ENCODE measurements at regions not wholly inside any gene's neighbourhood (a gene's known extent, or its start where the extent isn't known, plus 50 kb on each side); places are given as distances from the start of the nearest gene placed in this dataset.
"Not testable (repeated sequence)": the region's sequence is repeated elsewhere in the genome, so short reads cannot be mapped to it uniquely, and the experiment has no call there.

GRCh38 chr17:27959382-27959709 is 66.2 kb upstream of the LYRM9 start:
- DNase-seq (ENCODE audit: low spot score) (no peak), ATAC-seq (ENCODE audit: low FRiP score) (no peak)
- TF ChIP-seq, protein P1, sequence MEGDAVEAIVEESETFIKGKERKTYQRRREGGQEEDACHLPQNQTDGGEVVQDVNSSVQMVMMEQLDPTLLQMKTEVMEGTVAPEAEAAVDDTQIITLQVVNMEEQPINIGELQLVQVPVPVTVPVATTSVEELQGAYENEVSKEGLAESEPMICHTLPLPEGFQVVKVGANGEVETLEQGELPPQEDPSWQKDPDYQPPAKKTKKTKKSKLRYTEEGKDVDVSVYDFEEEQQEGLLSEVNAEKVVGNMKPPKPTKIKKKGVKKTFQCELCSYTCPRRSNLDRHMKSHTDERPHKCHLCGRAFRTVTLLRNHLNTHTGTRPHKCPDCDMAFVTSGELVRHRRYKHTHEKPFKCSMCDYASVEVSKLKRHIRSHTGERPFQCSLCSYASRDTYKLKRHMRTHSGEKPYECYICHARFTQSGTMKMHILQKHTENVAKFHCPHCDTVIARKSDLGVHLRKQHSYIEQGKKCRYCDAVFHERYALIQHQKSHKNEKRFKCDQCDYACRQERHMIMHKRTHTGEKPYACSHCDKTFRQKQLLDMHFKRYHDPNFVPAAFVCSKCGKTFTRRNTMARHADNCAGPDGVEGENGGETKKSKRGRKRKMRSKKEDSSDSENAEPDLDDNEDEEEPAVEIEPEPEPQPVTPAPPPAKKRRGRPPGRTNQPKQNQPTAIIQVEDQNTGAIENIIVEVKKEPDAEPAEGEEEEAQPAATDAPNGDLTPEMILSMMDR (IDR thresholded peaks at IDR 0.05) = no peak

- ATAC-seq (ENCODE audit: low FRiP score) (no peak), DNase-seq (ENCODE audit: low spot score) (no peak)
- TF ChIP-seq, protein P1 (IDR thresholded peaks at IDR 0.05) = no peak
These were observed 67.2 kb upstream of the LYRM9 start for GRCh38 chr17:27960183-27960849.

DNA sequence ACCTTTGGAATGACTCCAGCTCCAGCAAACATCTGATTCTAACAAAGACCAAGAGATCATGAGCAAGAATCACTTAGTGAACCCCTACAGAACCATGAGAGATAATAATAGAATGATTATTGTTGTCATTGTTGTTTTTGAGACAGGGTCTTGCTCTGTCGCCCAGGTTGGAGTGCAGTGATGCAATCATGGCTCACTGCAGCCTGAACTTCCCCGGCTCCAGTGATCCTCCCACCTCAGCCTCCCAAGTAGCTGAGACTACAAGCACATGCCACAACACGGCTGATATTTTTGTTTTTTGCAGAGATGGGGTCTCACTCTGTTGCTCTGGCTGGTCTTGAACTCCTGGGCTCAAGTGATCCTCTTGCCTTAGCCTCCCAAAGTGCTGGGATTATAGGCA is 69.4 kb upstream of the LYRM9 start:
- ATAC-seq (ENCODE audit: low FRiP score); DNase-seq (ENCODE audit: low spot score): not testable (repeated sequence)

DNA sequence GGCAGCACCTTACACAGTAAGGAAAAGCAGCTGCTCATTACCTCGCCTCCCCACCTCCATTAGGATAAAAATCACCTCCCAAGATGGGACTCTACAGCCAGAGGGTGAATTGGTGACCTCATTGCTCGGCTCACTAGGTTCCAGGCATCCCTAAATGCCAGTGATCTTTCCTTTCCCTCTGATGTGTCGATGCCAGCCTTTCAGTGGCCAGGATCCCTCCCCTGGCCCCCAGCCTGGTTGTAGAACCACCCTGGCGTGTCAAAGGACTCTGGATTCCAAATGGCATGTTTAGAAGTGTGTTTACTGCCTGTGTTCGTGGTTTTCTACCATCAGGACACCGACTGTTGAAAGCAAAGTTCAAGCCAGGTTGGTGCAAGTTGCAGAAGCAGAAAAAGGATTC is 72.1 kb upstream of the LYRM9 start:
- TF ChIP-seq, protein P1 (IDR thresholded peaks at IDR 0.05) = no peak
- ATAC-seq (ENCODE audit: low FRiP score) = no peak
- DNase-seq (ENCODE audit: low spot score) = no peak

DNA sequence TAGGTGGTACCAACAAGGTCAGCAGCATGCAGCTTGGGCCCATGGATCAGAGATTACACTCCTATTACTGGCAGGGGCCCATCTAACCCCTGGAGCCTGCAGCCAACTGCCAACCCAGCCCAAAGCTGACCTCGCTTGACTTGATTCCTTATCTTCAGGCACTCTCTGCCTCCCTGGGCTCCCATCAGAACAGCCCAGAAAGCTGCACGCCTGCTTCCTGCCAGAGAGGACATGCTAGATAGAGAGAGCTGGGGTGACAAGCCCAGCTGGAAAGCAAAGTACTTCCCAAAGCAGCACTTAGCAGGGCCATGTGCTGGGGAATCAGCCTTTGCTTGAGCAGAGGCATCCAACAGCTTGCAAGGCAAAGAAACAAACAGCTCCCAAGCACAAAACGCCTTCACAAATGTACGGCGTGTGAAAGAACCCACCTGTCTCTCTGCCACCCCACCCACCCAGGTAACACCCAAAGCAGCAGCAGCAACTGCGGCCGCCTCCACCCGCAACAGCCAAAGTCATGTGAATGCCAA is 74.2 kb upstream of the NLK start:
- TF ChIP-seq, protein P1 (IDR thresholded peaks at IDR 0.05) = no peak
- ATAC-seq (ENCODE audit: low FRiP score) (no peak), DNase-seq (ENCODE audit: low spot score) (no peak)

- no peak for ATAC-seq (ENCODE audit: low FRiP score)
- TF ChIP-seq, protein P1 (IDR thresholded peaks at IDR 0.05) = no peak
- DNase-seq (ENCODE audit: low spot score) = no peak
These were observed 71.9 kb upstream of the NLK start for GRCh38 chr17:27970587-27970986.

DNA sequence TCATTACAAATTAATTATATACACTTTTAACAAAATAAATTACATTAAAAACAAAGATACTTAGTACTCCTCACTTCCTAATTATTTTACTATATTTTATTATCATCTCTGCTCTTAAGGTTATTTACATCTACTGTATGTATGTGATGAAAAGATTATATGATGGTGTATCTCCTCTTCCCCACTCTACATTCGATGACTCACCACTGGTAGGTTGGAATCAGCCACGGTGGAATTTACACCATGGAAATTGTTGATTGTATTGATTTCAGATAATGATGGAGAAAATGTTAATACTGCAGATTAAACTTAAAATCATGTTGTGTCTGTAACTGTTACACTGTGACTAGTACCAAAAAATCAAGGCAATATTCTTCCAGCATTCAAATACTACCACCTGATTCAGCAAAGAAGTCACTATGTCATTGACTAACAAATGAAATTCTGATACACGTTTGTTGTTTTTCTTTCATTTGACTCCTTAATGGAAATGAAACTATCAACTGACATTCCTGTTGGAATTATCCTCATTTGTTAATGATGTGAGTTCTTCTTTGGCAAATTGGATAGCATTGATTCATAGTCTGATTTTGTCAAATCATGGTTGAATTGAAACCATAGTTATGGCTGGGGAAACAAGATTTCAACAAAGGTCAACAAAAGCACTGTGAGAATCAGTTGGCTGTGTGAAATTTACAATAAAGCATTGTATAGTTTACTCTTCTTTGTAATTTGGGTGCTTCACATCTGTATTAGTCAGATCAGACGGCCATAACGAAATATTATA is 69.0 kb upstream of the NLK start:
- TF ChIP-seq, protein P1 (IDR thresholded peaks at IDR 0.05) = no peak
- DNase-seq (ENCODE audit: low spot score) (no peak), ATAC-seq (ENCODE audit: low FRiP score) (no peak)
